HG03342 (cell line): ENCODE measurements at regions not wholly inside any gene's neighbourhood (a gene's known extent, or its start where the extent isn't known, plus 50 kb on each side); places are given as distances from the start of the nearest gene placed in this dataset.
"Not testable (repeated sequence)": the region's sequence is repeated elsewhere in the genome, so short reads cannot be mapped to it uniquely, and the experiment has no call there.

Experiments
- ATAC-seq: cut with Tn5 transposase; IDR thresholded peaks from one replicate; pipeline ENCODE4 v1.9.1; 2021; ENCODE audit warnings: mild to moderate bottlenecking, moderate library complexity; ENCODE audit not compliant: unreplicated experiment

DNA sequence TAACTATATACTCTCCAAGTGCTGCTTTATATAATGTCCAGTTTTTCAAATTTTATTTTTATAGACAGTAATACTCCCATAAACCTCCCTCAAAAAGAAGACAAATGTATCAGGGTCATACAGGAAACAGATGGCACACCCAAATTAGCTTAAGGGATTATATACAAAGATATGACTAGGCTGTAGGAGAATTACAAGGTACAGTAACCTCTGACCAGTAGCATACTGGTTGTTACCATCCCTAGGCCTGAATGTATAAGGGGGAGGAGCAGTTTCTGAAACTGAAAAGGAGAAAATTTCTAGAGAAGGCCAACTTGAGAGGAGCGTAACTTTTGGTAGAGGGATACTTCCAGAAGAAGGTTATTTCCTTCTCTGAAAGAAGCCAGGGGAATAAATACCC, 122.6 kb upstream of the NBPF19 start:
- not testable (repeated sequence) for ATAC-seq

DNA sequence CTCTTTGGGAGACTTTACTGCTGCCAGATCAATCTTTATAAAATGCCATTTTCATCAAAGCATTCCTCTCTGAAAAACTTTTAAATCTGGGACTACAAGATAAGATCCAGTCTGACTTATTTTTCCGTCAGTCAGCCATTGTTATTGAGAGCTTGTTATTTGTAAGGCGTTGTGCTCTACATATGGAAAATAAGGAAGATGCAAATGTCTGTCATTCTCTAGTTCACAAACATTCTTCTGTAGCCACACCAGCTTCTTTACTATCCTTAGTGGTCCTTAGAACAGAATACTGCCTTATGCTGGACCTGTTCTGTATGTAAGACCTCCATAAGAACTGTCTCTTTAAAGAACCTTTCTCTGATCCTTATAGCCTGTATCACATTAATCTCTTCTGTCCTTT, 120.3 kb upstream of the NBPF19 start:
- ATAC-seq, result not testable (repeated sequence)

DNA sequence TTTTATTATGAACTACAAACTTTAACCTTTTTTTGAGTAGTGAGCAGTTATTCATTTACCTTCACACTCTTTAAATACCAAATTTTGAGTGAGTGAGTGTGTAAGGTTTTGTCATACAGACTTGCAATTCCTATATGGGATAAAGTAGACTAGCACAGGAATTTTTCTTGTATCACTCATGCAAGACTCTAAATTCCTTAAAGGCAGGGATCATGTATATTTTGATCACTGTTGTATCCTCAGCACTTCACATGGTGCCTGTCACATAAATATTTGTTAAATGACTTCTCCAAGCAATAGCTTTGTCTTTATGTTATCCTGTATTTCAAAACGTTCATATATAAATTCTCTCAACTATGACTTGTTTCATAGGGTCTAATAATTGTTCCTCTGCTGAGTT, 119.1 kb upstream of the NBPF19 start:
- ATAC-seq, result not testable (repeated sequence)

DNA sequence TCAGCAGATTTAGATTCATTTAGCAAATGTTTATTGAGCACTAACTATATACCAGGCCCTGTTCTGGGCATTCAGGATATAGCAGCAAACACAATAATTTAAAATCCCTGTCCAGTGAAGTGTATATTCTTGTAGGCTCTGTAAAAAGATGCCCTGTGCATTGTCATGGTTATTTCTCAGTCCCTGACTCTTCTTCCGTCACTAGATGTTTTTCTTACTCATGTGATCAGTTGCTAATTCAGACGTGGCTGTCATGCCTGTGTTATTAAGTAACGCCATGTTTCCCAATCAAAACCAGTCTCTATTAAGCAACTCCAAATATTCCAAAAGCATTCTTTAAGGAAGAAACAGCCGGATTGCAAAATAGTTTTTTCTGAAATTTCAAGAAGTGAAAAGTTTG, 118.7 kb upstream of the NBPF19 start:
- ATAC-seq, result not testable (repeated sequence)

DNA sequence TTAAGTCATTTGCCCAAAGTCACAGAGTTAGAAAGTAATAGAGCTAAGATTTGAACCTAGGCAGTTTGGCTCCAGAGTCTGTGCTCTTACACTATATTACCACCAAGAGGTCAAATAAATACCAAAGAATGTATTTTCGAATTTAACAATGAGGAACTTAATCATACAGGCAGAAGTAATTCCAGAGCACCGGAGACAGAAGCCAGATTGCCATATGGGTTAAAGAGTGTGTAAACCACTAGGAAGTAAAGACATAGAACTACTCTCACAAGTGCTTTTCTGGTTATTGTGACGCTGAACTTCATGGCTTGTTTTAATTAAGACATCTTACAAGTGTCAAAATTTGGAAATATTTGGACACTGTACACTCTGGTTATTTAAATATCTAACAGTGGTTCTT, 114.5 kb upstream of the NBPF19 start:
- not testable (repeated sequence) for ATAC-seq

DNA sequence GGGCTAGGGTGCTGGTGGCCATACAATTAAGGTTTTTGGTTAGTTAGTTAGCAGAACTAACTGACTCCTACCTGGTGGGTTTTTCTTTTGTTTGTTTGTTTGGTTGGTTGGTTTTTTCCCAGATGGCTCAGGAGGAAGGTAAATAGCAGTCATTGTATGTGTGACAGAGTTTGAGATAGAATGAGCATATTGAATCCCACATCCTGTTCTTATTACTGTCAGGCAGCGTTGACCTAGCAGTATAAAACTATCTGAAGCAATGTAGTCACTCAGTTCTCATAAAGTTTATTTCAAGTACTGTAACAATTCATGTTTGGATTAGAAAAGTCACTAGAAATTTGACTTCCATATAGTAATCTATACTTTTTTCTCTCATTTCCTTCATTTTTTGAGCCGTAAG, 113.5 kb upstream of the NBPF19 start:
- not testable (repeated sequence) for ATAC-seq

DNA sequence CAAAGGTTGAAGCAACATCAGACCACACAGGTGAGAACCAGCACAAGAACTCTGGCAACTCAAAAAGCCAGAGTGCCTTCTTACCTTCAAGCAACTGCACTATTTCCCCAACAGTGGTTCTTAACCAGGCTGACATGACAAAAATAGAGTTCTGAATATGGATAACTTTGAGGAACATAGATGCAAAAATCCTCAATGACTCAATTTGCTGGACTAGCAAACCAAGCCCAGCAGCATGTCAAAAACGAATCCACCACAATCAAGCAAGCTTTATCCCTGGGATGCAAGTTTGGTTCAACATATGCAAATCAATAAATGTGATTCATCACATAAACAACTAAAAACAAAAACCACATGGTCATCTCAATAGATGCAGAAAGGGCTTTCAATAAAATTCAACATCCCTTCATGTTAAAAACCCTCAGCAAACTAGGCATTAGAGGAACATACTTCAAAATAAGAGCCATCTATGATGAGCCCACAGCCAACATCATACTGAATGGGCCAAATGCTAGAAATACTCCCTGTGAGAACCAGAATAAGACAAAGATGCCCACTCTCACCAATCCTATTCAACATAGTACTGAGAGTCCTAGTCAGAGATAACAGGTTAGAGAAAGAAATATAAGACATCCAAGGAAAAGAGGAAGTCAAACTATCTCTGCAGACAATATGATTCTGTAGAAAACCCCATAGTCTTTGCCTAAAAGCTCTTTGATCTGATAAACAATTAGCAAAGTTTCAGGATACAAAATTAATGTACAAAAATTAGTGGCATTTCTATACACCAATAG, 110.5 kb upstream of the NBPF19 start:
- ATAC-seq, result not testable (repeated sequence)

DNA sequence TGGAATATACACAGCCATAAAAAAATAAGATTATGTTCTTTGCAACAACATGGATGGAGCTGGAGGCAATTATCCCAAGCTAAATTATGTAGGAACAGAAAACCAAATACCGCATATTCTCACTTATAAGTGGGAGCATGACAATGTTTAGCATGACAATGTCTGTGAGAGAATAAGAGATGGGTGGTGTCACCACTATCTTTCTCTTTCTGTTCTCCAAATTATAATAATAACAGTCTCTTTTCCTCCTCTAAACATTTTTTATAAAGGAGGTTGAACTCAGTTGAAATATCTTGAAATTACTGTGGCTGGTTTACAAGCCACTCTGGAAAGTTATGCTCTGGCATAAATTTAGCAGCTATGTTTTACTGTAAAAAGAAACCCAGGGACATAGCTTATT, 108.4 kb upstream of the NBPF19 start:
- ATAC-seq, result not testable (repeated sequence)

DNA sequence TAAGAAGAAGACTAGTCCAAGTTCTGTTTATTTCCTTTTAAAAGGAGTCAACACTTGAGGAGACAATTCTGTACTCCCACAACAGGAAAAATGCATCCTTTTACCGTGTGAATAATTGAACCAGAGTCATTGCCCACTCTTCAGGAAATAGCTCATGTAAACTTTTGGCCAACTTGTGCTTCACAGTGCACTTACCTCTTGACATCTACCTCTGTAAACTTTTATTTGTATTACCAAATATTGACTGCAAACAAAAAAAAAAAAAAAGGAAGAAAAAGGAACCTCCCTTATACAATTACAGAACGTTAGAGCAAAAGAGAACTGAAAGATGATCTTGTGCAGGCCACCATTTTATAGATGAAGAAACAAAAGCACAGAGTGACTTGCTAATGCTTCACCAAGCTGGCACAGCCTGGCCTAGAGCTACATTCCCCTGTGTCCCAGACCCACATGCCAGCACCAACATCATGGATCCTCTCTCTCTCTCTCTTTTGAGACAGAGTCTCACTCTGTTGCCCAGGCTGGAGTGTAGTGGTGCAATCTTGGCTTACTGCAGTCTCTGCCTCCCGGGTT, 107.3 kb upstream of the NBPF19 start:
- ATAC-seq, result not testable (repeated sequence)

DNA sequence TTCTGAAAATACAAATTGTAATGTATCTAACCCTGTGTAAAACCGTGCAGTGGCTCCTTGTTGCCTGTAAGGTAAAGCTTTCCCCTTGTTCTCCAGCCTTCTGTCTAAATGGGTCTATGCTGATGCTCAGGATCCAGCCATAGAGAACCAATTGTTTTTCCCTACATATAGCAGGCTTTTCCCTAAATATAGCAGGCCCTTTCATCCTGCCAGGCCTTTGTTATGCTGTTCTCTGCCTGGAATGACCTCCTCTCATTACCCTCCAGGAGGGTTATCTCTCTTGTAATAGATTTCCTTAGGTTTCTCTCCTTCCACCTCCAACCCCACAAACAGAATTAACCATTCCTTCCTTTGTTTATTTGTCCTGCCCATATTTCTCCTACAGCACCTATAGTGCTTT, 106.5 kb upstream of the NBPF19 start:
- ATAC-seq, result not testable (repeated sequence)

DNA sequence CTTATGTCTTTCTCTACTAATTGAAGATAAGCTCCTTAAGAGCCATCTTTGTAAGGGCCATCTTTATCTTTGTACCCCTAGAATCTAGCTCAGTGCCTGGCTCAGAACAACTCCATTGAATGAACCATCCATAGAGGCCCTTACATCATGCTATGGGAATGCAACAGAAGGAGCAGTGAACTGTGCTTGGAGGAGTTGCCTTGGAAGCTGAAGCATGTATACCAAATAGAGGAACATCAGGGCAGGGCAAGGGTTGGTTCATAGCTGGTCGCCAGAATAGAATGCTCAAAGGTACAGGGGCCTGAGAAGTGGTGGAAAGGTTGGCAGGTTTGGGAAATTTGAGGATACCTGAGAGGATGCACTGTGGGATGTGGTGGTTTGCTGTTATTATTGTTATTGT, 105.8 kb upstream of the NBPF19 start:
- not testable (repeated sequence) for ATAC-seq

DNA sequence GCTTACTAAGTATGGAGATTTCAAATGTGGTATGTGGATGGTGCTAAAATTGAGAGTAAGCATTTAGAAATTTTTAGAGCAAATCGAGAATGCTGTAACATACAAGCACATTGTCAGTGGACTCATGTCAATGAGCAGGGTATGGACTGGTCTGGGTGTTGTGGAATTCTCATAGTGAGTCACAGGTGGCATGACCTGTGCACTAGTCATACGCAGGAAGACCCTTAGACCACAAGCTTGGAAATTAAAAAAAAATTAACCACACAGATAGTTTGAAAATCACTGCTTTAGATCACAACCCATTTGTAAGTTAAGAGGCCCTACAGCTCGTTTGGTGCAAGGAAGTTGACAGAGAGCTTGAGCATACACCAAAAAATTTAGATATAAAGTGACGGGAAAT, 102.9 kb upstream of the NBPF19 start:
- ATAC-seq, result not testable (repeated sequence)

DNA sequence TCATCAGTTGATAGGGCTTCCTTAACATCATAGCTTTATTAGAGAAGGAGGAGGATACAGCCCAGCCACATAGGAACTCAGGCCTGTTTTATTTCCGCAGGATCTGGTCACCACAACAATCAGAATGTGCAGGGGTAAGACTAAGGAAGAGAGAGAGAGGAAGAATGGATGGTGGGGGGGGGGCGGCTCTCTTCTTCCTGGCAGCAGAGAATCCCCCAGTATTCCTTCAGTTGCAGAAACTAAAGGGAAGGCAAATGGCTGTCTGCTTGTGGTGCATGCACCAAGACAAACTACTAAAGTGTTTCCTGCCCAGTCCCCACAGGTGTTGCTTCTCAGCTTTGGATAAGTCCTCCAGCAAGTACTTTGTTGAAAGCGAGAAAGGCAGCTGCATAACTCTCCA, 96.4 kb upstream of the NBPF19 start:
- ATAC-seq, result not testable (repeated sequence)

DNA sequence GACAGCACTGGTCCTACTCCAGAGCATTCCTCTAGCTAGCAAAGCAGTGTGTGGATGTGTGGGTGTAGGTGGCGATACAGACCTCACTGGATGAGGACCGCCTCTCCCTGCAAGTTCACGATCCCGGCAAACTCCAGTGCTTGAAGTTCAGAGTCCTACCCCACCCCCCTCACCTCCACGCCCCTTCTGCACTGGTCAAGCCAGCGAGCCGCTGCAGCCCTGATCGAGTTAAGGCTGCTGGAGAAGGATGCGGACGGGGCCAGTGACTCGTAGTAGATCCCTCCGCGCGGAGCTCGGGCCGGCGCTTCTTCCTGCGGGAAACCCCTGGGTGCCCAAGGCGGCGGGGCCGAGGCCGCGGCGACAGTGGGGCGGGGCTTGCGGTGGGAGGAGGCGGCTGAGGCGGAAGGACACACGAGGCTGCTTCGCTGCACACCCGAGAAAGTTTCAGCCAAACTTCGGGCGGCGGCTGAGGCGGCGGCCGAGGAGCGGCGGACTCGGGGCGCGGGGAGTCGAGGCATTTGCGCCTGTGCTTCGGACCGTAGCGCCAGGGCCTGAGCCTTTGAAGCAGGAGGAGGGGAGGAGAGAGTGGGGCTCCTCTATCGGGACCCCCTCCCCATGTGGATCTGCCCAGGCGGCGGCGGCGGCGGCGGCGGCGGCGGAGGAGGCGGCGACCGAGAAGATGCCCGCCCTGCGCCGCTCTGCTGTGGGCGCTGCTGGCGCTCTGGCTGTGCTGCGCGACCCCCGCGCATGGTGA, 84.5 kb upstream of the NBPF19 start:
- not testable (repeated sequence) for ATAC-seq

DNA sequence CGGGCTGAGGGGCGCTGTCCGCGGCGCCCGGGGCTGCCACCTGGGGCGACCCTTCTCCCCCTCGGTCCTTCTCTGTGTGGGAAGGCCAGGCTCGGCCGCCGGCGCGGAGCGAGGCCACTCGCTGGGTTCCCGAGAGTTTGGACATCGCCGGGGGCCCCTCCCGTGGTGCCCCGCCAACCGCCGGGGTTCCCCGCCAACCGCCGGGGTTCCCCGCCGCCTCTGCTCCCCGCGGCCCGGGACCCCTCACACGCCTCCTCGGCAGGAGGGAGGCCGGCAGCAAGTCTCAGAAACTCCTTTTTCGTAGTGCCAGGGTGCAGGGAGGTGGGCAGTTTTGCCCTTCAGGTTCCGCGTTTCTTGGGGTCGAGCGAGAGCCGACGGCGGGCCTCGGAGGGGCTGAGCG, 83.9 kb upstream of the NBPF19 start:
- ATAC-seq, result not testable (repeated sequence)

DNA sequence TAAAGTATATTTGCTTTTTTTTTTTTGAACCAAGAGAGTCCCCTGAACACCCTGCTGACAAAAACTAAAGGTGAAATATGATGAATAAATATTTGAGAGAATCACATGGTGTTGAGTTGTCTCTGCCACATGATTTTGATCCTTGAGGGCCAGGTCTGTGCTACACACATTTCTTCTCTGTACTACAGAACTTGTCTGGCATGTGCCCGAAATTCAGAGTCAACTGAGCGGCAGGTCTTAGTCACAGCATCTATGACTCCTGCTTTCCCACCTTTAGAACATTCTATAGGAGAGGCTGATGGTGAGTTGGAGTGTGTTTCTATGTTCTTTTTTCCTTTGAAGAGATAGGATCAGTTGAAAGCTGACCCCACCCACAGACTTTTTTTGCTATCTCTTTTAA, 79.0 kb upstream of the NBPF19 start:
- ATAC-seq, result not testable (repeated sequence)

DNA sequence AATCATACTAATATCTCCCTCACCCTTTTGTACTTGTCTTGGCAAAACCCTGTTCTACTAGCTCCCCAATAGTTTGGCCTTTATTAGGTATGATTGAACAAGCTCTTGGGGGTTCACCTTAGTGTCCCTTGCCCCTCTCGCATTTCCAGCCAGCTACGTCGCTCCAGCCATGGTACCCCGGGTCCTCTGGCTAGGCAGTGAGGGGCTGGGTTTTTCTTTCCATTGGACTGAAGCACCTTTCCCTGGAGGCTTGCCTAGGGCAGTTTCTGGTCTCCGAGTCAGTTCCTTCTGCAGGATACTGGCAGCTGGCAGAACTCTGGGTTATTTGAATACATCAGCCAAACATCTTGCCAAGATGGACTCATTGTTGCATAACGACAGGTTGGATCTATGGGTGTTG, 76.3 kb upstream of the NBPF19 start:
- ATAC-seq, result not testable (repeated sequence)

DNA sequence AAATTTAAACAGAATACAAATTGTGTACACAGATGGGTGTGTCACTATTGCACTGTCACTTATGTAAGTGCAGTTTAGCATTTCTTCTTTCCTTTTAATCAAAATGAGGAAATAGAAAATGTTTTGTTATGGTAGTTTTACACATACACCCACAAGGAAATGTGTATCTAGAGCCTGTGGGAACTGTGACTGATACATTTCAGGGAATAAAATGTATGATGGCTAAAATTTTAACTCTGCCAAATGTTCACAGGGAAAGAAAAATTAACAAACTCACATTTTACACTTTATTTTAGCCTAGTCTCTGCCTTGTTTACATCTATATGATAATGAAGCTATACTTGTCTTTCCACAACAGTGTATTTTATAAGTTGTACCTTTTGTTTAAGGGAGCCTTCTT, 66.4 kb upstream of the NBPF19 start:
- not testable (repeated sequence) for ATAC-seq

DNA sequence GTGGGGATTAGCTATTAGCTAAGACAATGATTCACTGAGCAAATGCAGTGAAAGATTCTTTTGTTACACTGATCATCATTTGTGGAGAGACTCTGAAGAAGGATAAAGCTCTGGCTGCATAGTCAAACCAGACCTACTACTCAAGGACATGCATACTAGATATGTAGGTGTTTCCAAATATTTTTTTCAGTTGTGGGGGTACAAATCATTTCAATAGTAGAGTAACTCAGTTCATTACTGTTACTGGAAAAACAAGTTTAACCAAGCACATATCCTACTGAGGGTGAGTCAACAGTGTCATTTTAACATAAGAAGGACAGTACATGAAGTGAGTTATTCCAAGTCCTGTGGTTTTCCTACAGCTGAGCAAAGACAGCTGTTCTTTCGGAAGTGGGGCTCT, 59.5 kb upstream of the NBPF19 start:
- not testable (repeated sequence) for ATAC-seq

DNA sequence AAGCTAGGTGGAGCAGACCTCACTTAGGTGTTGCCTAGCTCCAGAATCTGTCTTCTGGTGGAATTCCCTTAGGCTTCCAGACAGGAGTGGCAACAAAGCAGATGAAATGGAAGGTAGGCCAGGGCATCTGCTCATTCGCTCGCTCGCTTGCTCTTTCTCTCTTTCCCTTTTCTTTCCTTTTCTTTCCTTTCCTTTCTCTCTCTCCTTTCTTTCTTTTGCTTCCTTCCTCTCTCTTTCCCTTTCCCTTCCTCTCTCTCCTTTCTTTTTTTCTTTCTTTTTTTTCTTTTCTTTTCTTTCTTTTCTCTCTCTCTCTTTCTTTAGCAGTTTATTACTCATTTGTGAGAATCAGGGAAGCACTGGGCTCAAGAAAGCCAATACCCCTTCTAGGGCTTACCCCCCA, 56.1 kb upstream of the NBPF19 start:
- ATAC-seq, result not testable (repeated sequence)

DNA sequence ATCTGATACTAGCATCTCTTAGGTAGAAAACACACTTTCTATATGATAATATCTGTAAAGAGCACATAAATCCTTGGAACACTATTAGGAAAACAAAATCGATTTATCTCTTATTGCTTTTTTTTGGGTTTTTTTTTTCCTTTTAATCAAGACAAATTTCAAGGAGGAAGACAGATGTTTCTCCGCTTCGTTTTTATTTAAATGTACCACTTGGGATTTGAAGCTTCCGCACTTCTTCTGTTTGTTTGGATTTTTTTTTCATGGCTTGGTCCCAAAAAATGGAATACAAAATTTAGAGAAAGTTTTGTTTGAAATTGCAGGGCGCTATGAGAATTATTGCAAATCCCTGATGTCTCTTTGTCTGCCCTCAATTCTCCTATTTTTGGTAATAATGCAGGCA, 51.7 kb upstream of the NBPF19 start:
- ATAC-seq, result not testable (repeated sequence)
